Neural cell (in vitro differentiated cells): ENCODE measurements at regions not wholly inside any gene's neighbourhood (a gene's known extent, or its start where the extent isn't known, plus 50 kb on each side); places are given as distances from the start of the nearest gene placed in this dataset.

Source experiments
- H2AFZ ChIP-seq: fragments of 200-600, 300-800 bp; sonication (generic), shearing (Covaris generic); 2 replicates; pipeline ENCODE4 v1.6.0; 2014; ENCODE audit warnings: low read depth, mild to moderate bottlenecking, antibody characterized with exemption, low read length, moderate library complexity
- H3F3A ChIP-seq: fragments of 200-600 bp; shearing (Covaris generic); 2 replicates; pipeline ENCODE4 v1.6.1; 2016; ENCODE audit warnings: mild to moderate bottlenecking, moderate library complexity, mixed read lengths, antibody characterized with exemption, low read length; ENCODE audit not compliant: insufficient read depth, poor library complexity, severe bottlenecking
- H3K27ac ChIP-seq: fragments of 200-600, 300-800 bp; sonication (generic), shearing (Covaris generic); 2 replicates; pipeline ENCODE4 v1.5.1; 2014; ENCODE audit warnings: mild to moderate bottlenecking, low read length, moderate library complexity
- H3K27me3 ChIP-seq: fragments of 300-800, 200-600 bp; sonication (generic), shearing (Covaris generic); 2 replicates; pipeline ENCODE4 v1.6.0; 2014; ENCODE audit warnings: mild to moderate bottlenecking, low read depth, low read length, moderate library complexity; ENCODE audit not compliant: insufficient read depth
- H3K36me3 ChIP-seq: fragments of 300-800, 200-600 bp; sonication (generic), shearing (Covaris generic); 2 replicates; pipeline ENCODE4 v1.5.1; 2014; ENCODE audit warnings: mild to moderate bottlenecking, antibody characterized with exemption, low read length, moderate library complexity; ENCODE audit not compliant: insufficient read depth
- H3K4me2 ChIP-seq: fragments of 300-800, 200-600 bp; sonication (generic), shearing (Covaris generic); 2 replicates; pipeline ENCODE4 v1.6.0; 2014; ENCODE audit warnings: mild to moderate bottlenecking, low read length
- H3K4me3 ChIP-seq: fragments of 300-800, 200-600 bp; sonication (generic), shearing (Covaris generic); 2 replicates; pipeline ENCODE4 v1.5.1; 2014; ENCODE audit warnings: mild to moderate bottlenecking, low read length, moderate library complexity
- H3K79me2 ChIP-seq: fragments of 200-600 bp; shearing (Covaris generic); replicated peaks from 2 replicates; pipeline ENCODE4 v1.6.0; 2014; ENCODE audit warnings: mild to moderate bottlenecking, low read length, moderate library complexity; ENCODE audit not compliant: insufficient read depth
- H3K9ac ChIP-seq: fragments of 300-800, 200-600 bp; sonication (generic), shearing (Covaris generic); 2 replicates; pipeline ENCODE4 v1.6.1; 2016; ENCODE audit warnings: mild to moderate bottlenecking, low read length, mixed read lengths
- H3K9me2 ChIP-seq: fragments of 200-600 bp; shearing (Covaris generic); 2 replicates; pipeline ENCODE4 v1.6.1; 2016; ENCODE audit warnings: mild to moderate bottlenecking, low read length, mixed read lengths; ENCODE audit not compliant: insufficient read depth
- H3K9me3 ChIP-seq: fragments of 200-600, 300-800 bp; sonication (generic), shearing (Covaris generic); 2 replicates; pipeline ENCODE4 v1.6.1; 2016; ENCODE audit warnings: mild to moderate bottlenecking, mixed run types, low read length, moderate library complexity, mixed read lengths
- H4K20me1 ChIP-seq: fragments of 200-600 bp; shearing (Covaris generic); 2 replicates; pipeline ENCODE4 v1.6.1; 2016; ENCODE audit warnings: mild to moderate bottlenecking, mixed run types; ENCODE audit not compliant: insufficient read depth
- CTCF ChIP-seq: fragments of 450-650 bp; IDR thresholded peaks from 2 replicates; pipeline ENCODE4 v1.5.1; 2014; ENCODE audit warnings: antibody characterized with exemption, mild to moderate bottlenecking, moderate library complexity; ENCODE audit not compliant: poor library complexity, severe bottlenecking
- EP300 ChIP-seq: fragments of 450-650 bp; conservative IDR thresholded peaks from 2 replicates; pipeline ENCODE4 v1.6.1; 2014; ENCODE audit warnings: antibody characterized with exemption, mild to moderate bottlenecking, moderate library complexity; ENCODE audit not compliant: poor library complexity, severe bottlenecking
- EZH2 ChIP-seq: fragments of 200-600, 300-800 bp; shearing (Covaris generic), sonication (generic); IDR thresholded peaks from 2 replicates; pipeline ENCODE4 v1.6.1; 2014; ENCODE audit warnings: antibody characterized with exemption, low read length, borderline replicate concordance, mild to moderate bottlenecking; ENCODE audit not compliant: insufficient read depth, poor library complexity, severe bottlenecking
- MXI1 ChIP-seq: fragments of 450-650 bp; conservative IDR thresholded peaks from 2 replicates; pipeline ENCODE4 v1.6.1; 2014; ENCODE audit warnings: antibody characterized with exemption, mild to moderate bottlenecking; ENCODE audit not compliant: poor library complexity, severe bottlenecking
- POLR2AphosphoS5 ChIP-seq: IDR thresholded peaks from 2 replicates; pipeline ENCODE4 v1.6.1; 2012
- RAD21 ChIP-seq: fragments of 450-650 bp; conservative IDR thresholded peaks from 2 replicates; pipeline ENCODE4 v1.6.1; 2014; ENCODE audit warnings: antibody characterized with exemption, mild to moderate bottlenecking, moderate library complexity
- REST ChIP-seq: IDR thresholded peaks from 2 replicates; pipeline ENCODE4 v1.6.1; 2012; ENCODE audit warnings: borderline replicate concordance
- SMC3 ChIP-seq: fragments of 450-650 bp; conservative IDR thresholded peaks from 2 replicates; pipeline ENCODE4 v1.6.1; 2014; ENCODE audit warnings: antibody characterized with exemption, mild to moderate bottlenecking, moderate library complexity; ENCODE audit not compliant: poor library complexity
- TAF1 ChIP-seq: IDR thresholded peaks from 2 replicates; pipeline ENCODE4 v1.6.1; 2012; ENCODE audit warnings: low read depth

DNA sequence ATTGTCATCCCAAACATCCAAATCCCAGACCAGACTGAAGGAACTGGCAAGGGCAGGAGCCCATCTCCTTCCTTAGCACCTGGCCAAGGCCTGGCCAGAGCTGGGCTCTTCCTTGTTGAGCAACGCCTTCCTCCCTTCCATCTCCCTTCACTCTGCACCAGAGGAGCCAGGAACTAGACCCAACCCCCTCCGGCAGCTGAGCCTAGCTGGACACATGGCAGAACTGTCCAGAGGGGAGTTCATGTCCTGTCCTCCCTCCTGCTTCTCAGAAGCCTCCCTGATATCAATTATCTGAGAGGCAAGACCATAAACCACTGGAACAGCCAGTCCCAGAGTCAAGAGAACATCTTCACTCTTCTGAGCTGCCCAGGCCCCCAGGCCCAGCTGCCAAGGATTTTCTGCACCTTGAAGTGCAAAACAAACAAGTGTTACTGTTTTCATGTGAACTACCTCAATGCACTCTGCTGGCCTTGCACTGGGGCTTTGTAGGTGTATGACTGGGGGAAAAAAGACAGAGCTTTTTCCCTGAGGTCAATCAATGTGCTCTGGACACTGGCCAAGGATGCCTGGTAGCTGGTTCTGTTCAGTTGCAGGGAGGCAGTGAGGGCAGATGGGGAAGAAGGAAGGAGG lies 104.5 kb upstream of the KCNK12 start:
- no peak overlapping the region for H3K4me3 ChIP-seq
- H3K79me2 ChIP-seq = no peaks in the 10 kb centered on the region
- no peaks in the 10 kb centered on the region for H3F3A ChIP-seq
- TF ChIP-seq SMC3 (no peak), EP300 (no peak), REST (no peak), TAF1 (no peak), EZH2 (no peak), CTCF (no peak), POLR2AphosphoS5 (no peak), MXI1 (no peak)
- no peaks in the 10 kb centered on the region for H3K27me3 ChIP-seq
- H3K9me3 ChIP-seq = no peaks in the 10 kb centered on the region
- no peaks in the 10 kb centered on the region for H3K36me3 ChIP-seq
- no peak overlapping the region for H3K27ac ChIP-seq
- no peak overlapping the region for H3K9ac ChIP-seq
- H3K9me2 ChIP-seq = no peaks in the 10 kb centered on the region
- no peak overlapping the region for H2AFZ ChIP-seq
- H4K20me1 ChIP-seq = no peaks in the 10 kb centered on the region
- no peak overlapping the region for H3K4me2 ChIP-seq

DNA sequence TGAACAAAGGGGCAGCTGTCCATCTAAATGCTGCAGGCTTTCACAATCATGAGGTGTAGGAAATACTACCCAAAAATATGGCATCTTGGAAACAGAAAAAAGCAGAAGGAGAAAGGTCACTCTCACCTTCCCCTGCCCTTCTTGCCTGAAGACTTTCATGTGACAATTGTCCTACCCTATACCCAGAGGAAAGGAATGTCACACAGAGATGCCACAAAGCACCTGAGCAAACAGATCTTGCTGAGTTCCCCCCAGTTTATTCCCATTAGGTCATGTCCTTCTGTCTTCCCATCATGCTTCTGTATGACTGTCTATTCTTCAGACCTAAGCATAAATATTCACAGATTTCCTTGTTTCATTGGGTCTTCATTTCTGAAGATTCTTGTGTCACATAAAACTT lies 95.5 kb upstream of the KCNK12 start:
- no peaks in the 10 kb centered on the region for H3K36me3 ChIP-seq
- no peaks in the 10 kb centered on the region for H3K9me2 ChIP-seq
- H3K27ac ChIP-seq = no peak overlapping the region
- H3K4me2 ChIP-seq = no peak overlapping the region
- H3F3A ChIP-seq = no peaks in the 10 kb centered on the region
- no peak overlapping the region for H3K4me3 ChIP-seq
- no peaks in the 10 kb centered on the region for H4K20me1 ChIP-seq
- no peak overlapping the region for H2AFZ ChIP-seq
- no peak overlapping the region for H3K9ac ChIP-seq
- H3K27me3 ChIP-seq = no peaks in the 10 kb centered on the region
- H3K9me3 ChIP-seq = no peaks in the 10 kb centered on the region
- H3K79me2 ChIP-seq = no peaks in the 10 kb centered on the region
- no peak for TF ChIP-seq REST
- no peak for TF ChIP-seq POLR2AphosphoS5
- TF ChIP-seq RAD21 = no peak
- no peak for TF ChIP-seq EZH2
- TF ChIP-seq EP300 = no peak
- no peak for TF ChIP-seq CTCF
- no peak for TF ChIP-seq MXI1
- no peak for TF ChIP-seq TAF1
- no peak for TF ChIP-seq SMC3
